Upper lobe of right lung (tissue), 1 donor: ENCODE measurements at regions not wholly inside any gene's neighbourhood (a gene's known extent, or its start where the extent isn't known, plus 50 kb on each side); places are given as distances from the start of the nearest gene placed in this dataset.

ENCODE experiments used
- ATAC-seq: fragments of 200-7000 bp; cut with Tn5 transposase; one replicate; pipeline ENCODE4 v1.9.1; 2020; ENCODE audit warnings: mild to moderate bottlenecking, moderate library complexity
- DNase-seq: peaks from one replicate; pipeline ENCODE4 v3.0.0-alpha.2; 2020
- H3K27ac ChIP-seq: fragments of 200-600 bp; one replicate; pipeline ENCODE4 v1.8.0; 2022
- H3K27me3 ChIP-seq: fragments of 200-600 bp; one replicate; pipeline ENCODE4 v1.8.0; 2022; ENCODE audit warnings: mild to moderate bottlenecking
- H3K36me3 ChIP-seq: fragments of 200-600 bp; one replicate; pipeline ENCODE4 v1.8.0; 2022
- H3K4me1 ChIP-seq: fragments of 200-600 bp; one replicate; pipeline ENCODE4 v1.8.0; 2022
- H3K4me3 ChIP-seq: fragments of 200-600 bp; one replicate; pipeline ENCODE4 v1.8.0; 2022; ENCODE audit warnings: mild to moderate bottlenecking
- H3K9me3 ChIP-seq: fragments of 200-600 bp; one replicate; pipeline ENCODE4 v1.8.0; 2022
- CTCF ChIP-seq: fragments of 200-600 bp; IDR thresholded peaks from one replicate; pipeline ENCODE4 v1.8.0; 2022; ENCODE audit warnings: antibody characterized with exemption
- intact Hi-C: fragments of 100-400 bp; cut with DNase I; formaldehyde crosslinking; loops from one replicate; pipeline ENCODE4 v1.11.0; 2022
- donor health status: DM: no; HTN: yes; CAD: no; lungs with severe emphysema.

GRCh38 chr4:29927895-29928294 is 792.3 kb upstream of the PCDH7 start:
- H3K36me3 ChIP-seq = no peaks in the 10 kb centered on the region
- intact Hi-C loops = no loop called here
- no peak for DNase-seq
- ATAC-seq = no peak
- H3K4me3 ChIP-seq = no peak overlapping the region
- H3K4me1 ChIP-seq = no peaks in the 10 kb centered on the region
- no peak for TF ChIP-seq CTCF
- H3K9me3 ChIP-seq = no peaks in the 10 kb centered on the region
- no peak overlapping the region for H3K27ac ChIP-seq
- H3K27me3 ChIP-seq = no peaks in the 10 kb centered on the region

- Histone ChIP-seq H3K27me3 (no peaks in the 10 kb centered on the region), H3K4me1 (no peaks in the 10 kb centered on the region), H3K27ac (no peak overlapping the region), H3K36me3 (no peaks in the 10 kb centered on the region), H3K4me3 (no peak overlapping the region), H3K9me3 (no peaks in the 10 kb centered on the region)
- TF ChIP-seq CTCF = no peak
- ATAC-seq (no peak), DNase-seq (no peak)
- intact Hi-C loops = no loop called here
Observed at GRCh38 chr4:29948451-29948850, 771.7 kb upstream of the PCDH7 start.

- H3K4me3 ChIP-seq = no peak overlapping the region
- no peaks in the 10 kb centered on the region for H3K36me3 ChIP-seq
- DNase-seq = no peak
- intact Hi-C loops = no loop called here
- TF ChIP-seq CTCF = no peak
- no peak for ATAC-seq
- no peaks in the 10 kb centered on the region for H3K9me3 ChIP-seq
- no peaks in the 10 kb centered on the region for H3K27me3 ChIP-seq
- H3K4me1 ChIP-seq = no peaks in the 10 kb centered on the region
- H3K27ac ChIP-seq = no peak overlapping the region
Observed at GRCh38 chr4:29948858-29949257, 771.3 kb upstream of the PCDH7 start.

- Histone ChIP-seq H3K9me3 (no peaks in the 10 kb centered on the region), H3K4me1 (no peaks in the 10 kb centered on the region), H3K36me3 (no peaks in the 10 kb centered on the region), H3K27ac (no peak overlapping the region), H3K27me3 (no peaks in the 10 kb centered on the region), H3K4me3 (no peak overlapping the region)
- intact Hi-C loops = no loop called here
- no peak for ATAC-seq
- no peak for TF ChIP-seq CTCF
- DNase-seq = no peak
Observed at GRCh38 chr4:29966386-29966785, 753.8 kb upstream of the PCDH7 start.

GRCh38 chr4:29970626-29971025 is 749.5 kb upstream of the PCDH7 start:
- no peak for TF ChIP-seq CTCF
- Histone ChIP-seq H3K9me3 (no peaks in the 10 kb centered on the region), H3K27ac (no peak overlapping the region), H3K4me3 (no peak overlapping the region), H3K27me3 (no peaks in the 10 kb centered on the region), H3K36me3 (no peaks in the 10 kb centered on the region), H3K4me1 (no peaks in the 10 kb centered on the region)
- DNase-seq = no peak
- ATAC-seq = no peak
- intact Hi-C loops = no loop called here

GRCh38 chr4:29972121-29972520 is 748.0 kb upstream of the PCDH7 start:
- Histone ChIP-seq H3K9me3 (no peaks in the 10 kb centered on the region), H3K36me3 (no peaks in the 10 kb centered on the region), H3K4me3 (no peak overlapping the region), H3K27ac (no peak overlapping the region), H3K4me1 (no peaks in the 10 kb centered on the region), H3K27me3 (no peaks in the 10 kb centered on the region)
- no peak for TF ChIP-seq CTCF
- ATAC-seq (no peak), DNase-seq (no peak)
- intact Hi-C loops = no loop called here
